ENCODE measurements at regions not wholly inside any gene's neighbourhood (a gene's known extent, or its start where the extent isn't known, plus 50 kb on each side); places are given as distances from the start of the nearest gene placed in this dataset.

DNA sequence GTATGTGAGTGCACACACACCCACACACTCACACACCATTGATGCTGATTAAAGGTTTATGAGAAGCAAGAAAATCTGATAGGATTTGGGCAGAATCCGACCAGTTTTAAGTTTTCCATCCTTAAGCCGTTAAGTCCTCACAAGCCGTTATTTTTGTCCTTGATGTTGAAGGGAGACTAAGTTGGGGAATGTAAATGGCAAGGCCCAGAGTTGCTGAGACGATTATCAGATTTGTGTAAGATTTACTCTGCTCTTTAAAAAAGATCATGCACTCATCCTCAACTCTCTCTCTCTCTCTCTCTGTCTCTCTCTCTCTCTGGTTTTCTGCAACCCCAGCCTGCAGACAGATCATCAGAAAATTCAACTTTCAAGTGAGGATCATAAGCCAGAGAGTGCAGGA lies 238.8 kb downstream of the SMAD2 start:
- TF ChIP-seq, protein P1, sequence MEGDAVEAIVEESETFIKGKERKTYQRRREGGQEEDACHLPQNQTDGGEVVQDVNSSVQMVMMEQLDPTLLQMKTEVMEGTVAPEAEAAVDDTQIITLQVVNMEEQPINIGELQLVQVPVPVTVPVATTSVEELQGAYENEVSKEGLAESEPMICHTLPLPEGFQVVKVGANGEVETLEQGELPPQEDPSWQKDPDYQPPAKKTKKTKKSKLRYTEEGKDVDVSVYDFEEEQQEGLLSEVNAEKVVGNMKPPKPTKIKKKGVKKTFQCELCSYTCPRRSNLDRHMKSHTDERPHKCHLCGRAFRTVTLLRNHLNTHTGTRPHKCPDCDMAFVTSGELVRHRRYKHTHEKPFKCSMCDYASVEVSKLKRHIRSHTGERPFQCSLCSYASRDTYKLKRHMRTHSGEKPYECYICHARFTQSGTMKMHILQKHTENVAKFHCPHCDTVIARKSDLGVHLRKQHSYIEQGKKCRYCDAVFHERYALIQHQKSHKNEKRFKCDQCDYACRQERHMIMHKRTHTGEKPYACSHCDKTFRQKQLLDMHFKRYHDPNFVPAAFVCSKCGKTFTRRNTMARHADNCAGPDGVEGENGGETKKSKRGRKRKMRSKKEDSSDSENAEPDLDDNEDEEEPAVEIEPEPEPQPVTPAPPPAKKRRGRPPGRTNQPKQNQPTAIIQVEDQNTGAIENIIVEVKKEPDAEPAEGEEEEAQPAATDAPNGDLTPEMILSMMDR (conservative IDR thresholded peaks at IDR 0.05; ENCODE audit: low read depth, low read length), result no peak
- TF ChIP-seq MXI1 (IDR thresholded peaks at IDR 0.05; ENCODE audit: borderline replicate concordance, low read depth, low read length) (no peak), POLR2A (IDR thresholded peaks at IDR 0.05; ENCODE audit: low read depth, low read length) (no peak), BHLHE40 (IDR thresholded peaks at IDR 0.05; ENCODE audit: low read depth, low read length) (no peak), RAD21 (IDR thresholded peaks at IDR 0.05; ENCODE audit: low read length) (no peak)
